ENCODE measurements at regions not wholly inside any gene's neighbourhood (a gene's known extent, or its start where the extent isn't known, plus 50 kb on each side); places are given as distances from the start of the nearest gene placed in this dataset.

DNA sequence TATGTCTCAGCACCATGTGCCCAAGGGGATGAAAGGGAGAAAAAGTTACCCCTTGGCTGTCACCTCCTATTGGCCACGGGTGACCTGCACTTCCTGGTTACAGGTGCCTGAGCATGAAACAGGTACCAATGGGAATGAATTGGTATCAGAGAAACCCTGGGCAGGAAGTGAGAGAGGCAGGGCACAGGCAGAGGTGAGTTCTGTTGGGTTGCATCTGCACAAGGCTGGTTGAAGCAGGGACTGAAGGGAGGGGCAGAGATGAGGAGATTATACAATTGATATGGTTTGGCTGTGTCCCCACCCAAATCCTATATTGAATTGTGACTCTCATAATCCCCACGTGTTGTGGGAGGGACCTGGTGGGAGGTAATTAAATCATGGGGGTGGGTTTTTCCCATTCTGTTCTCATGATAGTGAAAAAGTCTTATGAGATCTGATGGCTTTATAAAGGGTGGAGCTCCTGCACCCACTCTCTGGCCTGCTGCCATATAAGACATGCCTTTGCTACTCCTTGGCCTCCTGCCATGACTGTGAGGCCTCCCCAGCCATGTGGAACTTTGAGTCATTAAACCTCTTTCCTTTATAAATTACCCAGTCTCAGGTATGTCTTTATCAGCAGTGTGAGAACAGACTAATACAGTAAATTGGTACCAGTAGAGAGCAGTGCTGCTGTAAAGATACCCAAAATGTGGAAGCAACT lies 291.8 kb downstream of the LRFN2 start:
- peak; percentile 52 for DNase-seq (ENCODE audit: low spot score)
- H3K4me3 ChIP-seq (ENCODE audit: low read depth, low read length, poor library complexity, severe bottlenecking) = no peak overlapping the region
- no peak overlapping the region for H3K27ac ChIP-seq (ENCODE audit: low read depth, low read length, poor library complexity, severe bottlenecking)
- ChIA-PET POLR2A (ENCODE audit: low non-redundant PET) (no interaction called here), CTCF (no interaction called here)
- no peaks in the 10 kb centered on the region for H3K36me3 ChIP-seq (ENCODE audit: insufficient read depth, low read length, poor library complexity, severe bottlenecking)
- no peaks in the 10 kb centered on the region for H3K4me1 ChIP-seq (ENCODE audit: insufficient read depth, low read length, poor library complexity, severe bottlenecking)
- intact Hi-C loops (cut with micrococcal nuclease; ENCODE audit: unreplicated experiment) = no loop called here
- peaks cover 12% of the 10 kb centered on the region for H3K9me3 ChIP-seq (ENCODE audit: low read depth, low read length, poor library complexity, severe bottlenecking)
- TF ChIP-seq, protein P1, sequence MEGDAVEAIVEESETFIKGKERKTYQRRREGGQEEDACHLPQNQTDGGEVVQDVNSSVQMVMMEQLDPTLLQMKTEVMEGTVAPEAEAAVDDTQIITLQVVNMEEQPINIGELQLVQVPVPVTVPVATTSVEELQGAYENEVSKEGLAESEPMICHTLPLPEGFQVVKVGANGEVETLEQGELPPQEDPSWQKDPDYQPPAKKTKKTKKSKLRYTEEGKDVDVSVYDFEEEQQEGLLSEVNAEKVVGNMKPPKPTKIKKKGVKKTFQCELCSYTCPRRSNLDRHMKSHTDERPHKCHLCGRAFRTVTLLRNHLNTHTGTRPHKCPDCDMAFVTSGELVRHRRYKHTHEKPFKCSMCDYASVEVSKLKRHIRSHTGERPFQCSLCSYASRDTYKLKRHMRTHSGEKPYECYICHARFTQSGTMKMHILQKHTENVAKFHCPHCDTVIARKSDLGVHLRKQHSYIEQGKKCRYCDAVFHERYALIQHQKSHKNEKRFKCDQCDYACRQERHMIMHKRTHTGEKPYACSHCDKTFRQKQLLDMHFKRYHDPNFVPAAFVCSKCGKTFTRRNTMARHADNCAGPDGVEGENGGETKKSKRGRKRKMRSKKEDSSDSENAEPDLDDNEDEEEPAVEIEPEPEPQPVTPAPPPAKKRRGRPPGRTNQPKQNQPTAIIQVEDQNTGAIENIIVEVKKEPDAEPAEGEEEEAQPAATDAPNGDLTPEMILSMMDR (conservative IDR thresholded peaks at IDR 0.05; ENCODE audit: low read depth, low read length) = no peak
- TF ChIP-seq EZH2 (IDR thresholded peaks at IDR 0.05; ENCODE audit: borderline replicate concordance, low read depth, low read length, poor library complexity, severe bottlenecking) = no peak
- no TSS peak for BruUV-seq (replicated peaks)
- H3K27me3 ChIP-seq (replicated peaks; ENCODE audit: insufficient read depth, low read depth, low read length, poor library complexity) = no peaks in the 10 kb centered on the region

DNA sequence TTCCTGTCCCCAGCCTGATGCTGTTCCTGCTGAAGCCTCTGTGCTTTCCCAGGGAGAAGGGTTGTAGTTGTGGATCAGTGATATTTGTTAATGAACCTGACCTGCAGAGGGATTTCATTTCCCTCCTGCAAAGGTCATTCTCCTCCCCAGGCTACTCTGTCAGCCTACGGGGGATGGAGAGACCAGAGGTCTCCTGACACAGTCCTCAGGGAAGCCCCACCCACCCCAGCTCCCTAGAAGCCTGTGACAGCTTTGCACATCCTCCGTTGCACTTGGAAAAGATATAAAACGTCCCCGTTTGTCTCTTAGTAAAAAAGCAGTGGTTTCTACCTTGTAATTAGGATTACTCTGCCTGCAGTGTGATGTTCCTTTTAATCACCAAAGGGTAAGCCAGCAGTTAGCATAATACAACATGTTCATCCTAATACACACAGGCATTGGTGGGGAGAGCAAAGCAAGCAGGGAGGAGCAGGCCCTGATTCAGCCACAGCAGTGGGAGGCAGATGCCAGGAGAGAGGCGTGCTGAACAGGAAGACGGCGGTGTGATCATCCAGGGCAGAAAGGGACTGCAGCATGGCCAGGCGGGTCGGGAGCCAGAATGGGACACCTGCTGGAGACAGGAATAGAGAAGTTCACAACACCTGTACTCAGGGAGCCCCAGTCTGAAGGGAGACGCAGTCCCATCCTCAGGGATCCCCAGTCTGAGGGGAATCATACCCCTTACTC lies 293.5 kb downstream of the LRFN2 start:
- H3K4me1 ChIP-seq (ENCODE audit: insufficient read depth, low read length, poor library complexity, severe bottlenecking) = no peaks in the 10 kb centered on the region
- BruUV-seq (replicated peaks) = no TSS peak
- no peaks in the 10 kb centered on the region for H3K36me3 ChIP-seq (ENCODE audit: insufficient read depth, low read length, poor library complexity, severe bottlenecking)
- H3K27me3 ChIP-seq (replicated peaks; ENCODE audit: insufficient read depth, low read depth, low read length, poor library complexity) = no peaks in the 10 kb centered on the region
- TF ChIP-seq, protein P1 (conservative IDR thresholded peaks at IDR 0.05; ENCODE audit: low read depth, low read length) = no peak
- TF ChIP-seq EZH2 (IDR thresholded peaks at IDR 0.05; ENCODE audit: borderline replicate concordance, low read depth, low read length, poor library complexity, severe bottlenecking) = no peak
- POLR2A ChIA-PET (ENCODE audit: low non-redundant PET) = no interaction called here
- intact Hi-C loops (cut with micrococcal nuclease; ENCODE audit: unreplicated experiment) = no loop called here
- CTCF ChIA-PET = no interaction called here
- H3K9me3 ChIP-seq (ENCODE audit: low read depth, low read length, poor library complexity, severe bottlenecking) = peaks cover 12% of the 10 kb centered on the region
- H3K4me3 ChIP-seq (ENCODE audit: low read depth, low read length, poor library complexity, severe bottlenecking) = no peak overlapping the region
- DNase-seq (ENCODE audit: low spot score) = no peak
- H3K27ac ChIP-seq (ENCODE audit: low read depth, low read length, poor library complexity, severe bottlenecking) = no peak overlapping the region

DNA sequence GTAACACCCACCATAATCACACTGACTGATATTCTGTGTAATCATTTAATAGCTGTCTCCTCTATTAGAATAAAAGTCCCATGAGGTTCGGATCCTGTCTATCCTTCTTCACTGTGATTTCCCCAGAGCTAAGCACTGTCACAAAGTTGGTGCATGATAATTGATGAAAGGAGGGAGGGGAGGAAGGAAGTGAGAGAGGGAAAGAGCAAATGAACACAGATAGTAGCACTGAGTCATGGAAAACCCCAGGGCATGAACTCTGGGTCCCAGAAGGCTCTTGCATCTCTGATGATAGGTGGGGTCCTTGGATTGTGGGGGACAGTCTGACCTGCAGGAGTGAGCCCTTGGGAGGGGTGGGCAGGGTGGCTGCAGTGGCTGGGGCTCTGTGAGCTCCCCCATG lies 294.1 kb downstream of the LRFN2 start:
- BruUV-seq (replicated peaks) = no TSS peak
- Histone ChIP-seq H3K27me3 (replicated peaks; ENCODE audit: insufficient read depth, low read depth, low read length, poor library complexity) (no peaks in the 10 kb centered on the region), H3K27ac (ENCODE audit: low read depth, low read length, poor library complexity, severe bottlenecking) (no peak overlapping the region), H3K4me3 (ENCODE audit: low read depth, low read length, poor library complexity, severe bottlenecking) (no peak overlapping the region), H3K4me1 (ENCODE audit: insufficient read depth, low read length, poor library complexity, severe bottlenecking) (no peaks in the 10 kb centered on the region), H3K9me3 (ENCODE audit: low read depth, low read length, poor library complexity, severe bottlenecking) (peaks cover 9% of the 10 kb centered on the region), H3K36me3 (ENCODE audit: insufficient read depth, low read length, poor library complexity, severe bottlenecking) (no peaks in the 10 kb centered on the region)
- POLR2A ChIA-PET (ENCODE audit: low non-redundant PET) = no interaction called here
- intact Hi-C loops (cut with micrococcal nuclease; ENCODE audit: unreplicated experiment) = no loop called here
- no peak for DNase-seq (ENCODE audit: low spot score)
- TF ChIP-seq, protein P1 (conservative IDR thresholded peaks at IDR 0.05; ENCODE audit: low read depth, low read length) = no peak
- no peak for TF ChIP-seq EZH2 (IDR thresholded peaks at IDR 0.05; ENCODE audit: borderline replicate concordance, low read depth, low read length, poor library complexity, severe bottlenecking)
- CTCF ChIA-PET = no interaction called here

All from A673 (cell line).